ENCODE measurements at regions not wholly inside any gene's neighbourhood (a gene's known extent, or its start where the extent isn't known, plus 50 kb on each side); places are given as distances from the start of the nearest gene placed in this dataset.

- TF ChIP-seq POLR2A (IDR thresholded peaks at IDR 0.05; ENCODE audit: low read depth, low read length) (no peak), POLR2AphosphoS5 (IDR thresholded peaks at IDR 0.05; ENCODE audit: low read depth, low read length) (no peak), TAF1 (IDR thresholded peaks at IDR 0.05; ENCODE audit: low read depth, low read length) (no peak), POU2F2 (IDR thresholded peaks at IDR 0.05; ENCODE audit: low read depth, low read length) (no peak), PAX5 (IDR thresholded peaks at IDR 0.05; ENCODE audit: insufficient read depth, low read length, severe bottlenecking) (no peak)
Observed at GRCh38 chr6:97820400-97820799, 537.4 kb upstream of the MMS22L start.
